ENCODE measurements at regions not wholly inside any gene's neighbourhood (a gene's known extent, or its start where the extent isn't known, plus 50 kb on each side); places are given as distances from the start of the nearest gene placed in this dataset.

DNA sequence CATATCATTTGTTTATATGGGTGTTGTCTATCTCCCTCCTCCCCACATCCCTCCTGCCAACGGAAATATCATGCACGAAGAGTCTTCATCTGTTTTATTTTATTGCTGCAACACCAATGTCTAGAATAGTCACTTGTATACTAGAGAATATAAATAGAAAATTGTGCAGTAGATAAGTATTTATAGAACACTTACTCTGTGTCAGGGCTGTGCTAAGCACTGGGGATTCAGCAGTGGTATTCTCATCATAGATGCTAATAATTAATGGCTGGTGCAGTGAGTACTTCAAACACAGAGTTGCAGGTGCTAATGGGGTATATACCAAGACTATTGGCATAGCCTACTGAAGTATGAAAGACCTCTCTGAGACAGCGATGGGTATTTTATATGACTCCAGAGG, 353.5 kb upstream of the CDH6 start:
- no peak for DNase-seq

DNA sequence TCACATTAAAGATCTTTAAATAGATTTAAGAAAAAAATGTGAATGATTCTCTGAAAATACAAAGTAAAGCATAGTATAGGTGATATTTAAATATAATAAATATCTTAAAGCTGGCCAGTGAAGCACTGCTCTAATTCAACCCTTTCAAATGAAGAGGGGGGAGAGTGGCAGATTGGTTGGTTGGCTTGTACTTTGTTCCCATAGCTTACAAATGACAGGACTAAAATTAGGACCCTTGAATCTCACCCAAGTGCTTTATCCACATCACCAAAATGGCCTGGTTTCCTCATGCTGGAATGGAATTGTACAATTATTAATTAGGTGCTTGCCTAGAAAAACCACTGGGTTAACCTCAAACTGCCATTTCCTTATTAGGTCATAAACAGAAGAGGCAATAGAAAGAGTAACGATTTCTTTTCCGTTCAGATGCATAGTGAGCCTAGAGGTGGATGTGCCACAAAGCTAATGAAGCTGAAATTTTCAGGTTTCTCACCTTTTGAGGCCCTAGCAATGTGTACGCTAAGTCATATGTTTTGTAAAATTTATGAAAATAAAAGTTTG, 354.5 kb upstream of the CDH6 start:
- DNase-seq, result no peak

DNA sequence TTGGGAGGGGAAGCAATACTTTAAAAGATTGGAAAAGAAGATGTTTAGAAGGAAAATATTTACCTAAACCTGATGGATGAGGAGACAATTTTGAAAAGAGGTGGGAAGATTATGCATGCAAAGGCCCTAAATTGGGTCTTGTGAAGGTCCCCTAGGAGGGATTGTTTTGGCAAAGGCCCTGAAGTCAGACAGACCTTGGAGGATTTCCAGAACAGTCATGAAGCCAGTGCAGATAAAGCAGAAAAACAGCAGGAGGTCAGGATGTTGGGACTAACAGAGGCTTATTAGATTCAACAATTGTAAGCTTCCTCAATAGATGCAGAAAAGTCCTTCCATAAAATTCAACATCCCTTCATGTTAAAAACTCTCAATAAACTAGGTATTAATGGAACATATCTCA, 361.0 kb upstream of the CDH6 start:
- DNase-seq, result no peak

GRCh38 chr5:30831605-30832004, 361.9 kb upstream of the CDH6 start:
- DNase-seq, result no peak

DNA sequence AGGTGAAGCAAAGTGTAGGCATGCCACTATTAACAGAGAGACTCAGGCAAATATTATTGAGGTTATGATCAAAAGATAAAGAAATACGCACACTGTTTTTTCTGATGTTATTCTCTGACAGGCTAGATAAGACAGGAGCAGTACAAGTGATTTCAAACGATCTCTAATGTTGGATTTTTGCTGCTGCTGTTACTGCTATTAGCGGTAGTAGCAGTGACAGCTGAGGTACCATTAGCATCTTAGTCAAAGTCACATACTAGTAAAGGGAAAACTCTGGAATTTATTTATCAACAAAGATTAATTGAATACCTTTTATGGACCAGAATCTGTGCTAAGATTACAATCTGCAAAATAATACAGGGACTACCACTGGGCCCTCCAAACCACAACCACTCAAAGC, 362.4 kb upstream of the CDH6 start:
- no peak for DNase-seq

DNA sequence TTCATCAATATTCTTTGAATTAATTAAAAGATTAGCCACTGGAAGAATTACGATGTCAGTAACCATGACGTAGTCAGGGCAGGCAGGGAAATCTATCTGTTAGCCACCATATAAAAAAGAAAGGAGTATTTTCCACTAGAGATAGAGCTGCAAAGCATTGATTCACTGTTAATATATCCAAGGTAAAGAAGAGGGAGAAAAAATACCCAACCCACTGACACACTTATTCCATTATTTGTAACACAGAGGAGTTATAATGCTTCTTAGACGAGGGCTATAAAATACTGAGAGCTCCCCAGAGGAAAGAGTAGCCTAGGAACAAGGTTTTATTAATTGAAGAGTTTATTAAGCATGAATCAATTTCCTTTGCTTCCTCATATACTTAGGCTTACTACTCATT, 382.2 kb upstream of the CDH6 start:
- no peak for DNase-seq

DNA sequence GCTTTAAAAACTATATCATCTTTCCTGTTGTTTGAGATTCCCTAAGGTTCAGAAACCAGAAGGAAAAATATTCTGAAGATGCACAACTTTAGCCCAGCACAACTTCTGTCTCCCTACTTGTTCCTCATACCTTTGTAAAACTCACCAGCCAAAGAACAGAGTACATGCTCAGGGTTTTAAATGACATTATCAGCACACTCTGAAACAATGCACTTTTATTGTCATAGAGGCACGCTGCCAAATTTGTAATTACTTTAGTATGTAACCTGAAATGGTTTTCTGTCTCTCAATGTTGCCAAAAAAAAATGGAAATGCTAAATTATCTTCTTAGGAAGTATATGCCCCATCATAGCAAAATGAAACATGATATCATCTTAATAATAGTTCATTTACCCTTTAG, 383.6 kb upstream of the CDH6 start:
- no peak for DNase-seq

- DNase-seq, result no peak
These were observed 384.5 kb upstream of the CDH6 start for GRCh38 chr5:30808996-30809395.

DNA sequence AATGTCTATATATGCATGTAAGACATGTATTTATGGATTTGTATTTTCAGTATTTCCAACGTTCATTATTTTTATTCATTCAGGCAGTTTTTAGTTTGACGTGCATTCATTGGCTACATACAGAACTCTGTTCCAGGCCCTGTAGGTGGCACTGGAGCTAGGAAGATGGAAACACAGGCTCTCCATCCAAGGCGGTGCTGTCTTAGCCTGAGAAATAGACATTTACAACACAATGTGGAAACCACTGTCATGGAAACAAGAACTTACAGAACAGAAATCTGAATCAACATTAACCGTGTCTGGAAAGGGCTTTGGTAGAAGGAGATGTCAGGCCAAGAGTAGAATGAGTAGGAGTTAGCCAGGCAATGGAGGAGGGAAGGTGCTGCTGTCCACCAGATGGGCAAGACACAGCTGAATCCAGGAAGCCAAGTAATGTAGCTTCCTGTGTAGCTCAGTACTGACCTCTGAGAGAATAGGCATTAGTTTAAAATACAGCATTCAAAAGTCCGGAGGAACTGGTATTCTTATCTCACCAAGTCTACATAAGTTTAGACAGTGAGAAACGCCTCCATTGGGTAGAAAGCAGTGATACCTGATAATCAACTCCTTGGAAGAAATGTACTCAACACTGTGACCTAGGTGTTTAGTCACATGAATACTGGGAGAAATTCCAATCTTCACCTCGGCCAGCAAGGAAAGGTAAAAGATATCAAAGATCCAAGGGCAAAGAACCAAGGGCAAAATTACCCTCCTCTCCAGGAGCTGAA, 388.6 kb upstream of the CDH6 start:
- DNase-seq, result no peak

DNA sequence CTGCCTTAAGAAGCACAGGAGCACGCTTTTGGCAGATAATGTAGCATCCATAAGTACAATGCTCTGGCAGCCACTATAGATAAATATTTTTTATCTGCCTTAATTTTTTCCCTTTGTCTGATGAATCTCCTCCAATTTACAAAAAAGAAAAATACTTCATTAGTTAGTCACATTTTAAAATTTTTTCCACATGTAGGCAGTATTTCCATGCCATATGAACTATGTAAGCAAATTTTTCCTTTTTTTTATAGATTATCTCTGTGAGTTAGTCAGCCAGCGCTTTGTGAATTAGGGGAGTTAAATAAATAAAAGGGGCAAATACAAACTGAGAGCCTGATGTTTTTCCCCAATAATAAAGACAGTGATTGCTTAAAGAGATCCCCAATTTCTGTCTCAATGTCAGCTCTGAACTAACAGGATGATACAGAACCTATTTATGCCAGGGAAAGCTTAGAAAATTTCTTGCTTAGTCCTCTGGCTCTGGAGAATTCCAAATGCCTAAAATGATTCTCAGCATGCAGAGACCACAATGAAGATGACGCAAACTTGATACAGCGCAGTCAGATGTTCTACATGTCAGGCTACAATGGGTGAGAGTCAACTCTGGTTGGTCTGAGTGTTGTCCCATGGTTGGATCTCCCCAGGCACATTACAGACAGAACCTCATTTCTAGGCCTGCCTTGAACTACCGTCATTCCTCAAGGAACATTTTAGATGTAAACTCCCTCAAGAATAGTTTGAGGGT, 390.4 kb upstream of the CDH6 start:
- no peak for DNase-seq

- DNase-seq, result no peak
These were observed 411.8 kb upstream of the CDH6 start for GRCh38 chr5:30781643-30782042.

GRCh38 chr5:30768056-30768690, 425.3 kb upstream of the CDH6 start:
- no peak for DNase-seq

DNA sequence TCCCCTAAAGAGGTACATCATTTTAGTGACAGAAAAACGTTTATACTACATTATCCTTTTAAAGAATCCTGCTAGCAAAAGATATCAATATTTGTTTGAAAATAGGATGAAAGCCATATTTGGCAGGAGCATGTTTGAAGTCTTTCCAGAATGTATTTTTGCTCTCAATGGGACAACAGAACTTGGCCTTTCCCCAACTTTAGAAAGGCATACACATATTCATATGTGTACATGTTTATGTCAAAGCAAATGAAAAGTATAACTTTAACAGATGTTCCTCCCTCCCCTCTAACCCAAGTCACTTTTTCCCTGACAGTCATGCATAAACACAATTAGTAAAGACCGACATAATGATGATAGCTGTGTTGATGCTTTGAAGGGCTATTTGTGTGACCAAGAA, 427.8 kb upstream of the CDH6 start:
- DNase-seq, result no peak

DNA sequence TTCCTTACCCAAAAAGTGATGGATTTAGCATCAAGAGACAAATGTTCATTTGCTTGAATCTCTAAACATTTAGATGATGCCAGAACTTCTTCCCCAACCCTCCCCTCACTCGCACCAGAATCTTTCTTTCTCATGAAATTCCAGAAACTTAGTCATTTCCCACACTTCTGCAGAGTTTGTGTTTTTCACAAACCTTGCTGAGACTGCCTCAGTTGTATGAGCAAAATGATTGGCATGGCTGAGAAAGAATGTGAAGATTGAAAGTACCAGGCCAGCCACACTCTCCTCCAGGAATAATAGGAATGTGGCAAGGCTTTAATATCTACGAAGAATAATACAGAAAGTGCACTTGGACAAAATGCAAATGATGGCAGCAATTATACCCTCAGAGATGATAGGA, 428.3 kb upstream of the CDH6 start:
- DNase-seq, result no peak

- DNase-seq, result no peak
These were observed 428.8 kb upstream of the CDH6 start for GRCh38 chr5:30764704-30765103.

- DNase-seq, result no peak
These were observed 433.8 kb upstream of the CDH6 start for GRCh38 chr5:30759731-30760130.

GRCh38 chr5:30752015-30752414, 441.5 kb upstream of the CDH6 start:
- DNase-seq, result no peak

GRCh38 chr5:30749971-30750370, 443.5 kb upstream of the CDH6 start:
- no peak for DNase-seq

DNA sequence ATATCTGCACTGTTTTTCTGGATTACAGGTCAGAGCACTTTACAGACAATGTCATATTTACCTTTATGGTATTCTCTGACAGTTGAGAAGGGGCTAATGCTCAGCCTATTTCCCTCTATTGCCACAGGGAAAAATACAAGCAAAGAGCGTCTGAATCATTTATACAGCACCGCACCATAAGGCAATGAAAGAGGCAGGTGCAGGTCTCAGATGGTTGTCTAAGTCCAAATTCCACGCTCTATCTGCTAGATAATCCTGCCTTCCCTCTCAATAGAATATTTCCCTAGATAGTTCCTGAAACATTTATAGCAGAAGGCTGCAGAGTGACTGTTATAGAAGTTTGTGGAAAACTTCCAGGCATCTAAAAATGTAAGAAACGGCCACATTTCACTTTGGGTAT, 446.1 kb upstream of the CDH6 start:
- DNase-seq, result no peak

- no peak for DNase-seq
These were observed 456.8 kb upstream of the CDH6 start for GRCh38 chr5:30736669-30737068.

- DNase-seq, result no peak
These were observed 459.4 kb upstream of the CDH6 start for GRCh38 chr5:30734118-30734517.

GRCh38 chr5:30725073-30725472, 468.4 kb upstream of the CDH6 start:
- DNase-seq, result no peak

GRCh38 chr5:30698217-30698616, 495.3 kb upstream of the CDH6 start:
- no peak for DNase-seq

DNA sequence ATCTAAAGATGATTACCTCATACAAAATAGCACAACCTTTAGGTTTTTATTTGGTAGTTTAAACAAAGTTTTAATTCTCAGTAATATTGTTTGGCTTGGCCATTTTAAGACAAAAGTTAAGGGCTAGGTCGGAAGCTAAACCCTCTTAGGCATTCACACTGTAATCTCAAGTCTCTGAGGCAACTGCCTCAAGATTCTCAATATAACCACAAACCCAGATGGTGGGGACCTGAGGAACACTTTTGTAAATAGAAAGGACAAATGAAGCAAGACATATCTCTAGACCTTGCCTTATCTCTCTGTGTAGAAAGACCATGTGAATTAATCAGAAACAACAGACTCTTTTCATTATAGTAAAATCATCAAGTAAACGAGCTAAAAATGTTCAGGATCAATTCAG, 500.2 kb upstream of the CDH6 start:
- DNase-seq, result no peak
